GM19351 (cell line): ENCODE measurements at regions not wholly inside any gene's neighbourhood (a gene's known extent, or its start where the extent isn't known, plus 50 kb on each side); places are given as distances from the start of the nearest gene placed in this dataset.

Experiments
- ATAC-seq: cut with Tn5 transposase; IDR thresholded peaks from one replicate; pipeline ENCODE4 v1.9.1; 2021; ENCODE audit warnings: mild to moderate bottlenecking, moderate library complexity; ENCODE audit not compliant: unreplicated experiment

- no peak for ATAC-seq
Observed at GRCh38 chr14:44720707-44721106, 213.6 kb upstream of the FSCB start.

- no peak for ATAC-seq
Observed at GRCh38 chr14:44712024-44712815, 205.1 kb upstream of the FSCB start.

- ATAC-seq: no peak
Observed at GRCh38 chr14:44701563-44702263, 194.6 kb upstream of the FSCB start.

GRCh38 chr14:44700694-44701093 is 193.6 kb upstream of the FSCB start:
- no peak for ATAC-seq

- no peak for ATAC-seq
Observed at GRCh38 chr14:44700184-44700583, 193.1 kb upstream of the FSCB start.

- no peak for ATAC-seq
Observed at GRCh38 chr14:44699391-44699790, 192.3 kb upstream of the FSCB start.

- ATAC-seq: no peak
Observed at GRCh38 chr14:44669496-44669895, 162.4 kb upstream of the FSCB start.

GRCh38 chr14:44663136-44663535 is 156.1 kb upstream of the FSCB start:
- no peak for ATAC-seq

- ATAC-seq: no peak
Observed at GRCh38 chr14:44662250-44662891, 155.3 kb upstream of the FSCB start.

GRCh38 chr14:44658389-44658696 is 151.3 kb upstream of the FSCB start:
- ATAC-seq: no peak

GRCh38 chr14:44657696-44658388 is 150.8 kb upstream of the FSCB start:
- ATAC-seq: no peak

- no peak for ATAC-seq
Observed at GRCh38 chr14:44657203-44657602, 150.1 kb upstream of the FSCB start.

GRCh38 chr14:44654591-44654990 is 147.5 kb upstream of the FSCB start:
- ATAC-seq: no peak

- no peak for ATAC-seq
Observed at GRCh38 chr14:44653641-44654040, 146.6 kb upstream of the FSCB start.

GRCh38 chr14:44652640-44653039 is 145.6 kb upstream of the FSCB start:
- no peak for ATAC-seq

GRCh38 chr14:44649061-44649460 is 142.0 kb upstream of the FSCB start:
- ATAC-seq: no peak

- ATAC-seq: no peak
Observed at GRCh38 chr14:44640416-44640815, 133.3 kb upstream of the FSCB start.

GRCh38 chr14:44639781-44640385 is 132.8 kb upstream of the FSCB start:
- no peak for ATAC-seq

- no peak for ATAC-seq
Observed at GRCh38 chr14:44634692-44635091, 127.6 kb upstream of the FSCB start.

GRCh38 chr14:44626423-44626822 is 119.3 kb upstream of the FSCB start:
- no peak for ATAC-seq

- ATAC-seq: no peak
Observed at GRCh38 chr14:44625098-44625497, 118.0 kb upstream of the FSCB start.
